HEK293 (cell line): ENCODE measurements at regions not wholly inside any gene's neighbourhood (a gene's known extent, or its start where the extent isn't known, plus 50 kb on each side); places are given as distances from the start of the nearest gene placed in this dataset.
"Not testable (repeated sequence)": the region's sequence is repeated elsewhere in the genome, so short reads cannot be mapped to it uniquely, and the experiment has no call there.

ENCODE experiments used
- CTCF ChIA-PET: fragments of 350-600 bp; formaldehyde crosslinking; extraction: SDS; loops from one replicate; lab custom pipeline; 2021; ENCODE audit warnings: antibody characterized with exemption; lab: Yijun Ruan, JAX
- POLR2A ChIA-PET: fragments of 300-600 bp; formaldehyde crosslinking; extraction: SDS; loops from one replicate; lab custom pipeline; 2020; ENCODE audit warnings: antibody characterized with exemption, inconsistent platforms; lab: Yijun Ruan, JAX
- H3K27ac ChIP-seq: fragments of 200-500 bp; sonication (Bioruptor generic); 2 replicates; pipeline ENCODE4 v1.5.1; 2014; ENCODE audit warnings: low read depth, low read length, control low read depth, inconsistent platforms; ENCODE audit errors: extremely low read depth
- H3K36me3 ChIP-seq, 2 experiments: fragments of 200-500 bp in 1 of 2; sonication (Bioruptor generic) in 1 of 2; 1 replicate in 1 of 2; 2 replicates in 1 of 2; pipeline ENCODE4 v1.5.1; 2014 to 2017; ENCODE audit warnings: inconsistent platforms in 2 of 2, low read length in 2 of 2; ENCODE audit not compliant: control insufficient read depth in 2 of 2, insufficient read depth in 1 of 2
- H3K4me1 ChIP-seq: fragments of 200-500 bp; sonication (Bioruptor generic); 2 replicates; pipeline ENCODE4 v1.5.1; 2014; ENCODE audit warnings: mild to moderate bottlenecking, low read length, inconsistent platforms; ENCODE audit not compliant: control insufficient read depth, insufficient read depth
- H3K4me3 ChIP-seq: 2 replicates; pipeline ENCODE4 v1.5.1; 2011; ENCODE audit warnings: low read depth, mild to moderate bottlenecking, control low read depth, low read length, moderate library complexity
- H3K9me3 ChIP-seq: fragments of 200-500 bp; sonication (Bioruptor generic); 2 replicates; pipeline ENCODE4 v1.5.1; 2014; ENCODE audit warnings: low read depth, low read length, inconsistent platforms; ENCODE audit not compliant: control insufficient read depth, insufficient read depth
- OSR2 ChIP-seq: fragments of 450-650 bp; formaldehyde crosslinking; IDR thresholded peaks from 2 replicates; pipeline ENCODE4 v1.5.1; 2016; ENCODE audit warnings: missing biosample characterization, missing genetic modification characterization
- PRDM2 ChIP-seq: fragments of 450-650 bp; formaldehyde crosslinking; IDR thresholded peaks from 2 replicates; pipeline ENCODE4 v1.5.1; 2016; ENCODE audit warnings: missing biosample characterization, missing genetic modification characterization, borderline replicate concordance
- PRDM4 ChIP-seq: fragments of 450-650 bp; formaldehyde crosslinking; IDR thresholded peaks from 2 replicates; pipeline ENCODE4 v1.5.1; 2017; ENCODE audit warnings: missing biosample characterization, missing genetic modification characterization
- SALL2 ChIP-seq: fragments of 450-650 bp; formaldehyde crosslinking; IDR thresholded peaks from 2 replicates; pipeline ENCODE4 v1.5.0; 2017; ENCODE audit warnings: missing biosample characterization, mild to moderate bottlenecking, missing genetic modification characterization, borderline replicate concordance
- TCF7L2 ChIP-seq: IDR thresholded peaks from 2 replicates; pipeline ENCODE4 v1.6.1; 2011; ENCODE audit warnings: low read depth, mild to moderate bottlenecking, inconsistent platforms, low read length, moderate library complexity, borderline replicate concordance
- YY1 ChIP-seq: fragments of 450-650 bp; formaldehyde crosslinking; IDR thresholded peaks from 2 replicates; pipeline ENCODE4 v1.5.1; 2018; ENCODE audit warnings: missing biosample characterization, missing genetic modification characterization
- ZNF157 ChIP-seq: fragments of 450-650 bp; formaldehyde crosslinking; IDR thresholded peaks from 2 replicates; pipeline ENCODE4 v1.5.1; 2016; ENCODE audit warnings: missing biosample characterization, missing genetic modification characterization
- ZNF175 ChIP-seq: fragments of 450-650 bp; formaldehyde crosslinking; IDR thresholded peaks from 2 replicates; pipeline ENCODE4 v1.5.1; 2016; ENCODE audit warnings: missing biosample characterization, missing genetic modification characterization
- ZNF335 ChIP-seq: fragments of 450-650 bp; formaldehyde crosslinking; conservative IDR thresholded peaks from 2 replicates; pipeline ENCODE4 v1.5.1; 2016; ENCODE audit warnings: missing biosample characterization, missing genetic modification characterization
- ZNF398 ChIP-seq: fragments of 450-650 bp; formaldehyde crosslinking; IDR thresholded peaks from 2 replicates; pipeline ENCODE4 v1.5.1; 2017; ENCODE audit warnings: missing biosample characterization, missing genetic modification characterization
- ZNF488 ChIP-seq: fragments of 450-650 bp; formaldehyde crosslinking; IDR thresholded peaks from 2 replicates; pipeline ENCODE4 v1.5.1; 2016; ENCODE audit warnings: missing biosample characterization, missing genetic modification characterization
- ZNF548 ChIP-seq: fragments of 450-650 bp; formaldehyde crosslinking; IDR thresholded peaks from 2 replicates; pipeline ENCODE4 v1.5.1; 2016; ENCODE audit warnings: missing biosample characterization, missing genetic modification characterization
- ZNF707 ChIP-seq: fragments of 450-650 bp; formaldehyde crosslinking; IDR thresholded peaks from 2 replicates; pipeline ENCODE4 v1.5.1; 2016; ENCODE audit warnings: missing biosample characterization, missing genetic modification characterization
- ZNF768 ChIP-seq: fragments of 450-650 bp; formaldehyde crosslinking; IDR thresholded peaks from 2 replicates; pipeline ENCODE4 v1.5.1; 2018; ENCODE audit warnings: missing biosample characterization, mild to moderate bottlenecking, missing genetic modification characterization
- ZNF777 ChIP-seq: fragments of 450-650 bp; formaldehyde crosslinking; IDR thresholded peaks from 2 replicates; pipeline ENCODE4 v1.5.1; 2017; ENCODE audit warnings: missing biosample characterization, missing genetic modification characterization, borderline replicate concordance
- ZSCAN18 ChIP-seq: fragments of 450-650 bp; formaldehyde crosslinking; IDR thresholded peaks from 2 replicates; pipeline ENCODE4 v1.5.1; 2016; ENCODE audit warnings: missing biosample characterization, missing genetic modification characterization

- H3K4me3 ChIP-seq, POLR2A ChIA-PET, H3K4me1 ChIP-seq, H3K9me3 ChIP-seq, CTCF ChIA-PET, H3K27ac ChIP-seq, H3K36me3 ChIP-seq: not testable (repeated sequence)
These were observed 373.1 kb downstream of the CDH10 start for GRCh38 chr5:24271702-24272118.

GRCh38 chr5:24272741-24273140 lies 372.0 kb downstream of the CDH10 start:
- H3K9me3 ChIP-seq: no peaks in the 10 kb centered on the region
- no peaks in the 10 kb centered on the region for H3K36me3 ChIP-seq
- TF ChIP-seq ZNF707 (tag by site-specific recombination) (no peak), PRDM2 (tag by site-specific recombination) (no peak), ZNF768 (tag by site-specific recombination) (no peak), YY1 (tag by site-specific recombination) (no peak), ZNF777 (tag by site-specific recombination) (no peak), SALL2 (tag by site-specific recombination) (no peak), ZNF548 (tag by site-specific recombination) (no peak), PRDM4 (tag by site-specific recombination) (no peak), ZNF335 (tag by site-specific recombination) (no peak), TCF7L2 (no peak), ZNF175 (tag by site-specific recombination) (no peak), OSR2 (tag by site-specific recombination) (no peak), ZNF157 (tag by site-specific recombination) (no peak), ZNF398 (tag by site-specific recombination) (no peak), ZSCAN18 (tag by site-specific recombination) (no peak), ZNF488 (tag by site-specific recombination) (no peak)
- ChIA-PET POLR2A (no interaction called here), CTCF (no interaction called here)
- H3K4me3 ChIP-seq: no peak overlapping the region
- H3K27ac ChIP-seq: no peak overlapping the region
- H3K4me1 ChIP-seq: no peaks in the 10 kb centered on the region
